Ascending aorta (tissue), 2 donors: ENCODE measurements at regions not wholly inside any gene's neighbourhood (a gene's known extent, or its start where the extent isn't known, plus 50 kb on each side); places are given as distances from the start of the nearest gene placed in this dataset.

Source experiments
- DNase-seq, 2 donors: peaks; one replicate each; pipeline ENCODE4 v3.0.0-alpha.2; 2019; ENCODE audit warnings: low spot score in 2 of 2
- H3K27ac ChIP-seq, 2 donors: fragments of 200-600 bp; sonication (generic); one replicate each; pipeline ENCODE4 v1.5.1; 2016 to 2017; ENCODE audit warnings: mild to moderate bottlenecking in 1 of 2
- H3K27me3 ChIP-seq: fragments of 200-600 bp; sonication (generic); one replicate; pipeline ENCODE4 v1.5.1; 2017
- H3K36me3 ChIP-seq, 2 donors: fragments of 200-600 bp; sonication (generic); one replicate each; pipeline ENCODE4 v1.5.1; 2016
- H3K4me1 ChIP-seq, 2 donors: fragments of 200-600 bp; sonication (generic); one replicate each; pipeline ENCODE4 v1.5.1; 2016 to 2017; ENCODE audit warnings: mild to moderate bottlenecking in 1 of 2
- H3K4me3 ChIP-seq, 2 donors: fragments of 200-600 bp; sonication (generic); one replicate each; pipeline ENCODE4 v1.5.1; 2016 to 2017; ENCODE audit warnings: mild to moderate bottlenecking in 1 of 2
- H3K9me3 ChIP-seq, 2 donors: fragments of 200-600 bp; sonication (generic); one replicate each; pipeline ENCODE4 v1.5.1; 2016
- CTCF ChIP-seq, 3 experiments: fragments of 200-600 bp in 2 of 3; fragments of 450-650 bp in 1 of 3; sonication (generic) in 2 of 3; IDR thresholded peaks; one replicate each; pipeline ENCODE4 v1.5.1; 2016 to 2019; ENCODE audit warnings: antibody characterized with exemption in 3 of 3, mild to moderate bottlenecking in 1 of 3, moderate library complexity in 1 of 3
- intact Hi-C: fragments of 100-400 bp; cut with DNase I; formaldehyde crosslinking; loops from one replicate; pipeline ENCODE4 v1.15.1; 2023

GRCh38 chr2:67516899-67517530, 119.9 kb downstream of the ETAA1 start:
- TF ChIP-seq CTCF (IDR thresholded peaks at IDR 0.05): no peak
- Histone ChIP-seq H3K4me1 (no peaks in the 10 kb centered on the region), H3K27me3 (no peaks in the 10 kb centered on the region), H3K27ac (no peak overlapping the region), H3K9me3 (no peaks in the 10 kb centered on the region), H3K36me3 (no peaks in the 10 kb centered on the region), H3K4me3 (no peak overlapping the region)
- intact Hi-C loops: no loop called here
- DNase-seq: no peak

- Histone ChIP-seq H3K36me3 (no peaks in the 10 kb centered on the region), H3K27me3 (no peaks in the 10 kb centered on the region), H3K27ac (no peak overlapping the region), H3K4me3 (no peak overlapping the region), H3K9me3 (no peaks in the 10 kb centered on the region), H3K4me1 (no peaks in the 10 kb centered on the region)
- DNase-seq: no peak
- intact Hi-C loops: no loop called here
- TF ChIP-seq CTCF (IDR thresholded peaks at IDR 0.05): no peak
These were observed 125.0 kb downstream of the ETAA1 start for GRCh38 chr2:67522148-67522547.

GRCh38 chr2:67524213-67524612, 127.1 kb downstream of the ETAA1 start:
- no peaks in the 10 kb centered on the region for H3K27me3 ChIP-seq
- H3K36me3 ChIP-seq: no peaks in the 10 kb centered on the region
- H3K4me3 ChIP-seq: no peak overlapping the region
- intact Hi-C loops: no loop called here
- no peak for TF ChIP-seq CTCF (IDR thresholded peaks at IDR 0.05)
- H3K4me1 ChIP-seq: no peaks in the 10 kb centered on the region
- H3K9me3 ChIP-seq: no peaks in the 10 kb centered on the region
- no peak for DNase-seq
- H3K27ac ChIP-seq: no peak overlapping the region

- no peak overlapping the region for H3K27ac ChIP-seq
- no peak overlapping the region for H3K4me3 ChIP-seq
- H3K4me1 ChIP-seq: no peaks in the 10 kb centered on the region
- intact Hi-C loops: no loop called here
- H3K9me3 ChIP-seq: no peaks in the 10 kb centered on the region
- TF ChIP-seq CTCF (IDR thresholded peaks at IDR 0.05): no peak
- H3K36me3 ChIP-seq: no peaks in the 10 kb centered on the region
- no peaks in the 10 kb centered on the region for H3K27me3 ChIP-seq
- DNase-seq: no peak
These were observed 127.6 kb downstream of the ETAA1 start for GRCh38 chr2:67524777-67525176.

GRCh38 chr2:67526283-67526682, 129.2 kb downstream of the ETAA1 start:
- no peak for TF ChIP-seq CTCF (IDR thresholded peaks at IDR 0.05)
- Histone ChIP-seq H3K36me3 (no peaks in the 10 kb centered on the region), H3K9me3 (no peaks in the 10 kb centered on the region), H3K4me1 (no peaks in the 10 kb centered on the region), H3K27ac (no peak overlapping the region), H3K4me3 (no peak overlapping the region), H3K27me3 (no peaks in the 10 kb centered on the region)
- intact Hi-C loops: no loop called here
- DNase-seq: no peak

- no peak for DNase-seq
- Histone ChIP-seq H3K9me3 (no peaks in the 10 kb centered on the region), H3K4me1 (no peaks in the 10 kb centered on the region), H3K36me3 (no peaks in the 10 kb centered on the region), H3K27ac (no peak overlapping the region), H3K27me3 (no peaks in the 10 kb centered on the region), H3K4me3 (no peak overlapping the region)
- intact Hi-C loops: no loop called here
- TF ChIP-seq CTCF (IDR thresholded peaks at IDR 0.05): no peak
These were observed 131.2 kb downstream of the ETAA1 start for GRCh38 chr2:67528320-67528719.
